D341Med (cell line): ENCODE measurements at regions not wholly inside any gene's neighbourhood (a gene's known extent, or its start where the extent isn't known, plus 50 kb on each side); places are given as distances from the start of the nearest gene placed in this dataset.
"Not testable (repeated sequence)": the region's sequence is repeated elsewhere in the genome, so short reads cannot be mapped to it uniquely, and the experiment has no call there.

Experiments used
- DNase-seq: peaks from one replicate; pipeline ENCODE4 v3.0.0; 2012; ENCODE audit warnings: low spot score

DNA sequence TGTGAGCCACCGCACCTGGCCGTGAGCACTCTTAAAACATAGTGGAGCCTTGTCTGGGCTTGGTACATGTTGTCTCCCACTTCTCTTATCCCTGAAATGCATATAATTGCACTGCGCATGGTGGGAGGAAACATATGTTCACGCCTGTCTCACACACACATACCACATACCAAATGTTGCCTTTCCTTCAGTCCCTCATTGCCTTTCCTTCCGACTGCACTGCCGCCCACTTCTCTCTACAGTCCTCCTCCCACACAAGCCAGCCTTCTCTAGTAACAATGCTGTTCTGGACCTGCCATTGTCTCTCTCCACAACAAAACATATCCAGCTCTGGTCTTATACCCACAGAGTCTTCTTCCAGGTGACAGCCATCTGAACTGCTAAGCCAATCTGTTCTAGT, 88.3 kb upstream of the PTHLH start:
- DNase-seq: no peak

DNA sequence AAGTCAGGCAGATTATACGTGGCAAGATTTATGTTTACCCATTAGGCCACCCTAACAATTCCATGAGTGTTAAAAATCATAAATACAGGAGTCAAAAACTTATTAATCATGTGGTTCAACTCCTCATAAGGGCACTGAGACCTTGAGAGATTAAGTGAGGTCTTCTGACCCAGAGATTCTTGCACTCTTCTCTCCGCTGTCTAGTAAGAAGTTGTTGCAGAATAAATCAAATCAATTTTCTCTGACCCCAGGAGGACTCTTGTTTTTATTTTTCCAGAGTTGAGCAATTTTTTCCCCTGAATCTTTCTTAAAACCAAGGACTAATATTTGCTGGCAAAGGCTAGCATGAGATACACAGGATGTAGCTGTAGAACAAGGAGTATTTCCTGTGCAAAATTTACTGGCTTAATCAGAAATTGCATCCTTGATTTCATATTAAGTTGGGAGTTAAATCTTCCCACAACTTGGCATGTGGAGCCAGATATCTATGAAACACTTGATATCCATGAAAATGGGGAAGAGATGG, 90.9 kb upstream of the PTHLH start:
- DNase-seq: no peak

GRCh38 chr12:28065374-28065773, 92.8 kb upstream of the PTHLH start:
- DNase-seq: no peak

DNA sequence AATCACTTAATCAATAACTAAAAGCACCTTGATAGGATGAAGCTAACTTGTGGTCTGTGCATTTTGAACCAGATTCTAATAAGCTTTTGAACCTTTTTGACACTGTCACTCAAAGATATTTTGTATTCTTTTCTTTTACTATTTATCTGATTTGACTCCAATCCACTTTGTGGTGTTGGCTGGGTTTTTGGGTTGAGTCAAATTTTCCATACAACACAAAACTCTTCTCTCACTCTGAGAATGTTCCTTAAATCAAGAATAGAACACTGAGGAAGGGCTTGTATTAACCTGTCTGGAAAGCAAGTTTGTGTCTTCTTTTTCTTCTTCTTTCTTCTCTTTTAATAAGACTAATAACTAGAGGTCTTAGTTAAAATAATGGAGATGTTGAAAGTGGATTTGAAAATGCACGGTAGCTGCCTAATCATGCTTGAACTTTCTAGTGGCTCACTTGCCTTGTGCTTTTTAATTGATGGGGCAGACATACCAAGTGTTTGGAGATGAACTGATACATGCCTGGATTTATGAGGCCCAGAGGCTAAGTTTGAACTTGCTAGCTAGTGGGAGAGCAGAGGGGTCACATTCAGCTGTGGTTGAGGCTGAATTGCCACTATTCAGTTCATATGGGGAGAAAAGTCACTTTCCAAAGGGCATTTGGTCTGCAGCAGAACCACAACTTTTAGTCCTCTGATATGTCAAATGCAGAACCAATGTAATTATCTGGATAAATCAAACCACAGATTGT, 93.5 kb upstream of the PTHLH start:
- DNase-seq: no peak

GRCh38 chr12:28066879-28067278, 94.3 kb upstream of the PTHLH start:
- DNase-seq: no peak

GRCh38 chr12:28068467-28068866, 95.9 kb upstream of the PTHLH start:
- DNase-seq: no peak

GRCh38 chr12:28079539-28079938, 107.0 kb upstream of the PTHLH start:
- DNase-seq: no peak

DNA sequence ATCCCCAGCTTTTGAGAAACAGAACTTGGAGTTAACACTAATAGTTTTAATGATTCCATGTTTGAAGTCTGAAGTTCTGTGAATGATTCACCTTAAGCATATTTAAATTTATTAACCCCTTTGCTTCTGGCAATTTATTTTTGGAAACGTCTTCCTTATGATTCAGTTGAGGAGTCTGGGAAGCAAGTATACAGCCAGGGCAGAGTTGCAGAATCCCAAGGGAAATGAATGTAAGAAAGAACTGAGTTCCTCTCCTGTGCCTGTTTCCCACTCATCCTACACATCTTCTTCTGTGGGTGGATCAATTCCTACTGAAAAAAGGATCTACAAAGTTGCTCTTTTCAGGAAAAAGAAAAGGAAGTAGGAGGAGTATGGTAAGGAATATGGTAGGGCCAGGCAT, 108.2 kb upstream of the CCDC91 start:
- DNase-seq: no peak

- DNase-seq: no peak
Measured at GRCh38 chr12:28083840-28084678, 106.2 kb upstream of the CCDC91 start.

GRCh38 chr12:28086521-28087155, 103.6 kb upstream of the CCDC91 start:
- DNase-seq: no peak

DNA sequence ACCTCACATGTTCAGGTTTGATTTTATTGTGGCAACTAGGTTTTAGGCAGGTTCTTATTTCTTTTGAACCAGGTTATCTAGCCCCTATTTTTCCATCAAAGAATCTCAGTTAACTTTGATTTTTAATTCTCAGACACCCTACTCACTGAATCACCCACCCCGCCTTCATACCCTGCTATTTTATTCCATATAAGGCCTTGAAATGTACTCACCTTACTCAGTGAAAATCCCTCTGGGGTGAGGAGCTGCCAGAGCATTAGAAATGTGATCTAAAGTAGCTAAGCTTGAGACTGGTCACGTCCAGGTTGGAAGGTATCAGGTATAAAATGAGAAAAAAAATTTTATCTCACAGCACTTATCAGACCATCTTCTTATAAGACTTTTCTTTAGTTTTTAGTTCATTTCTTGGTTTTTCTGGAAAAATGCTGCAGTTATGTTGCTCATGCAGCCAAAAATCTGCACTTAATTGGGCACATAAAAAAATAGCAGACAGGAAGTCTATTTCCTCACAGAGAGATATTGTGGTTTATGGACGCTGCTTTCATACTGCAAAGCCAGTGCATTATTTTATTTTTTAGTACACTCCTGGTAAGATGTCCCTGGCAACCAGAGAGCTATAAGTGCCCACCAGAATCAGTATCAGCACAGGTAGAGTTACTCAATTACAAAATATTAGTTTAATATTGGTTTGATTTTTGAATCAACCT, 101.5 kb upstream of the CCDC91 start:
- DNase-seq: no peak

DNA sequence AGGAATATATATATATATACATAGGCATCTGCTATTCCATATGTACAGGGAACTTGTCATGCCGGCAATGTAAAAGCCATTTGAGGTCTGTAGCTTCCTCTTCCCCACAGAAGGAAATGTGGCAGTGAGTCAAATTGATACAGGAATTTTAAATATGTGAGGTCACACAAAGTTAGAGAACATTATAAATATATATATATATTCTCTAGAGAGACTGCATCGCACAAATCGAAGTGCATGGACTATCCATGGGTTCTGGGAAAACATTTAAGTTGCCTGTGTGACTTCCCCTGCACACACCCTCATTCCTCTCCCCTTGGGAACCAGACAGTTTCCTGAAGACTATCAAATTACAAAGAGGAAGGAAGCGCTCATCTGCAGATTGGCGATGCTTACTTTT, 100.9 kb upstream of the CCDC91 start:
- no peak for DNase-seq

DNA sequence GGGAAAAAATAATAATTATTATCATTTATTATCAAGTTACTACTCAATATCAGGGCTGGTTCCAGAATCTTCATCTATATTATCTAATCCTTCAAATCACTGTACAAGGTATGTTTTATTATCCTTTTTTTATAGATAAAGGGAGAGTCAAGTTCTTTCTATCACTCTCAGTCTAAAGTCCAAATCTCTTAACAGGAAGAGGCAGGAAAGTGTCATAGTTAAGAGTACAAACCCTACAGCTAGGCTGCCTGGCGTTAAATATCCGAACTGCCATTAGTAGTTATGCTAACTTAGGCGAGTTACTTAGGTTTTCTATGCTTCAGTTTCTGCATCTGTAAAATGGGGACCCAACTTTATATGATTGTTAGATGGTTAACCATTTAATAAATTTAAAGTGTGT, 99.4 kb upstream of the CCDC91 start:
- DNase-seq: no peak

DNA sequence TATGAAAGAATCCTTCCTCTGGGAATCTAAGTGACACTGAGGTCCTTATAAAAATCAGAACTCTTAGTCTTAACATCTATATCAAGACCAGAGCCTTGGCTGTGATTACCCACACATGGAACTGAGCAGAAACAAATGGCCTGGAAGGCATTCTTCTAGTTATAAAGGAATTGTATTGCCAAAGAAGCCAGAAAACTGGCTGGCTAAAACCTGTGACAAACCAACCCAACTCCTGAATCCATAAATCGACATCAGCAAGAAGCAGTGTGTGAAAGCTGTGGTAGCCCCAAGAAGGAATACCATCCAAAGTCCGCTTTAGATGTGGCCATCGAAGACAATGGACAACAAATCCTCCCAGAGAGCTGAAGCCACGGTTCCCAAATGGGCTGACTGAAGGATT, 97.9 kb upstream of the CCDC91 start:
- DNase-seq: no peak

DNA sequence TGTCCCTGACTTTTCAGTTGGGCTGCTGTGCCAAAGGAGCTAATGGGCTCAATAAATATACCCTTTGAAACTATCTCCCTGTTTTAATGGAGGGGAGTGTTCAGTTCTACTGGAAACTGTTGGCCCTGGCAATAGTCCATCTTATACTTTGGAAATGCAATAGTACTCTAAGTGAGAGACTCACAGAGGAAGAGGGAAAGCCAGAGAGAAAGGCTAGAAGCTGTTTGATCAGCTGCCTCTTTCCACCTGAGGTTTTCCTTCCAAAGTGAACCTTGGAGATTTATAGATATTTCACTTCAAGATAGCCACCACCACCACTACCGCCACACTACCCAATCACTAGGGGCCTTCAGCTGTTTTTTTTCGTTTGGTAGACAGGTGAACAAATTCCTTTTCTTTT, 93.6 kb upstream of the CCDC91 start:
- no peak for DNase-seq

- no peak for DNase-seq
Measured at GRCh38 chr12:28097221-28097620, 93.0 kb upstream of the CCDC91 start.

DNA sequence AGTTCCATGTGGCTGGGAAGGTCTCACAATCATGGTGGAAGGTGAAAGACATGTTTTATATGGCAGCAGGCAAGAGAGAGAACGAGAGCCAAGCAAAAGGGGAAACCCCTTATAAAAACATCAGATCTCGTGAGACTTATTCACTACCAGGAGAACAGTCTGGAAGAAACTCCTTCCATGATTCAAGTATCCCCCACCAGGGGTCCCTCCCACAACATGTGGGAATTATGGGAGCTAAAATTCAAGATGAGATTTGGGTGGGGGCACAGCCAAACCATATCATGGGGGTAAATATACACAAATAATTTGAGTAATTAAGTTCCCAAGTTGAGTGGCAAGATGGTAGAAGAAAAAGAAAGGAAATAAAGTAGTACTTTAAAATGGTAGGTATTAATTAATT, 91.0 kb upstream of the CCDC91 start:
- DNase-seq: not testable (repeated sequence)

DNA sequence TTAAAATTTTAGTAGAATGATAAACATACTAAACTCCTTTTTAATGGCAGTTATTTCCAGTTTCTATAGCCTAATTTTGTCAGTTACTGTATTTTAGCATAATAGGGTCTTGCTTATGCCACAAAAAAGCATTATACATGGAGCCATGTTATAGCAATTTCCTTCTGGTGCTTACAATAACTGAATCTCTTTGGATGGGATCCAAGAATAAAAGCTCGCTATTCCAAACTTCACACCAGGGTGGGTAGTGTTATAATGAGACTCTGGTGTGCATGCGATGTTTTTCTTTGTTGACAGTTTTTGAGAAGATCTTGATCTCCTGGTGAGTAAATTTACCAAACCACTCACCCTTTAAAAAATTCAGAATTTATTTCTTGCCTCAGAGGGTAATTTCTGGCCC, 90.4 kb upstream of the CCDC91 start:
- no peak for DNase-seq

DNA sequence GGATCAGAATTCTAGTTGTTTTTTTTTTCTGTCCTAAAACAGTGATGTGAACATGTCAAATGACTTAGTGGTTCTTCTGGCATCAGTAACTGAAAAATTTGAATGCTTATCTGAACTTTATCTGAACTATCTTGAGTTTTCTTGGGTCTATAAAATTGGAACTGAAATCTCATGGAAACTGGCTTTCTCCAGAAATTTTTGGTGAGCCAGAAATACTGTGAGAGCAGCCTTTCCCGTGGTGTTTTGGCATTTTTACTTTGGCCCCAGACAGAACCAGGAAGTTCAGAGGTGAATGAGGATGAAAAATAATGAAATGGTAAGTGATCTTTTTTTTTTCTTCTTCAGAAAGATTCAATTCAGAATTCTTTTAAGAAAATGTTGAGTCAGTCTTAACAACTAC, 89.5 kb upstream of the CCDC91 start:
- DNase-seq: no peak

GRCh38 chr12:28104316-28104715, 85.9 kb upstream of the CCDC91 start:
- DNase-seq: no peak

GRCh38 chr12:28104903-28105864, 85.1 kb upstream of the CCDC91 start:
- DNase-seq: no peak
